ENCODE measurements at regions not wholly inside any gene's neighbourhood (a gene's known extent, or its start where the extent isn't known, plus 50 kb on each side); places are given as distances from the start of the nearest gene placed in this dataset.
"Not testable (repeated sequence)": the region's sequence is repeated elsewhere in the genome, so short reads cannot be mapped to it uniquely, and the experiment has no call there.

DNA sequence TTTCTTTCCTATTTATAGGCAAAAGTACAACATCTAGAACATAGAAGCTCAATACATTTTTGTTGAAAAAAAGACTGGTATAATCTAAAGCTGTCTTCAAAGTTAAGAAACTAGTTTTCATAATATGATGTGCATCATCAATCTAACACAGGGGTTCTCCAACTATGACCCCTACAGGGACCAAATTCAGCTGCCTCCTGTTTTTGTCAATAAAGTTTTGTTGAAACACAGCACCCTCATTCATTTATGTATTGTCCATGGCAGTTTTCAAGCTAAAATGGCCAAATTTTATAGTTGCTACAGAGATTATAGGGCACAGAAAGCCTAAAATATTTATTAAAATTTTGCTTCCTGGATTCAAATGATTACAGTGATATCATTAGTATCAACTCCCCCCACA is 452.9 kb downstream of the CCER1 start:
- DNase-seq (ENCODE audit: low read depth), result no peak

DNA sequence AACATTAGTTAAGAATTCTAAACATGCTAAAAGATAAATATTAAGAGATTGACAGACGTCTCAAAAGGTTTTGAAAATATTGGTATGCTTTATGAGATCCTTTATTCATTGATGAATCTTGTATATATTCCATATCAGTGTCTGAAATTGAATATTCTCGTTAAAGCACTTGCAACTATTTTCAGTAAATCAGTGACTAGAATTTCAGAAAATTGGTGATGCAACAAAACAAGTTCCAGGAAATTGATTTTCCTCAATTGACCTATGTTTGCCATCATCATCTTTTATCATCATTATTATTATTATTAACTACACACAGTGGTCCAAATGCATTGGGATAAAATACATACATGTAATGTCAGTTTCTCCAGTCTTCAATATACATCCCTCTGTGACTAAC is 453.6 kb downstream of the CCER1 start:
- no peak for DNase-seq (ENCODE audit: low read depth)

DNA sequence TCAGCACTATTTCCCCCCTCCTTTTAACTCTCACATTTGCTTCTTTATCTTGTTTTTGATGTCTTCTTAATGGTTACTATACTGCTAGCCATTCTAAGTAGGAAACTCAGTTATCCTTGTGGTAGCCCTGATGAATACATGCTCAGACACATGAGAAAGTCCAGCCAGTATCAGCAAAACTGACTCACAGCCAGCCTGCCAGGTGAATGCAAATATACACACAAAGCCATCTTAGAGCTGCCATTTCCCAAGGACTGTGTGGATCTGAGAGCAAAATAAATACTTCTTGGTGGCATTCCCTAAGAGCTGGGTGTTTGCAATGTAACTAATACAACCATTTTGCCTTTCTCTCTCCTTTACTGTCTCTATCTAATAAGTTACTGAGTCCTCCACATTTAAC is 455.2 kb downstream of the CCER1 start:
- DNase-seq (ENCODE audit: low read depth), result no peak

DNA sequence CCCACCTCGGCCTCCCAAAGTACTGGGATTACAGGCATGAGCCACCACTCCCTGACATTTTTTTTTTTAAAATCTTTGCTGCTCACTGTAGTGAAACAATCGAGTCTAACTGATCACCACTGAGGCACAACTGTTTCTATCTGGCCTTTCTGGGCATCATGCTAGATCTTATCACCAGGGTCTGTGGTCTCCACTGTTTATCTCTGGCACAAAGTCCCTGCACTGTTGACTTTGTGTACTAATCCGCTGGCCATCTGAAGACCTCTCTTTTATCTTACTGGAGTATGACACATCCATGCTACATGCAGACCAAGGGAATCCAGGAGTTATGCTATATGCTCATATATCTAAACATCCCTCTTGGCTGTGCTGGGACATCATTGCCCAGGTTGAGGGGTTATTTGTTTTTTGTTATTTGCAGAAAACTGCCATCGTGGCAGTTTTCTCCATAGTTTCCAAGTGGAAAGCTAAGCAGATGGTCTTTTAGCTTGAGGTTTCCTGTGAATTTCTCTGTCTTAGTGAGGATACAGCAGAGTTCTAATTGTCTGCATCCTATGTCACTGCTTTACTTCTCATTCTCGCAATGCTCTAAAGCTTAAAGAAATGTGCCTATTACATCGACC is 456.9 kb downstream of the CCER1 start:
- DNase-seq (ENCODE audit: low read depth), result no peak

DNA sequence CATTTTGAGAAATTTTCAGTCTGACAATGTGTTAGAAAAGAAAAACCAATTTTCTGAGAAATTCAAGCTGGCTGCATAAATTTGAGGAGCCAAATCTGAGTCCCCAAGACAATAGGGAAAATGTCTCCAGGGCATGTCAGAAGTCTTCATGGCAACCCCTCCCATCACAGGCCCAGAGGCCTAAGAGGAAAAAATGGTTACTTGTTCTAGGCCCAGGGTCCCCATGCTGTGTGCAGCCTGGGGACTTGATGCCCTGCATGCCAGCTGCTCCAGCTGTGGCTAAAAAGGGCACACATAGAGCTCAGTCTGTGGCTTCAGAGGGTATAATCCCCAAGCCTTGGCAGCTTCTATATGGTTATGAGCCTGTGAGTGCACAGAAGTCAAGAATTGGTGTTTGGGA is 464.6 kb downstream of the CCER1 start:
- no peak for DNase-seq (ENCODE audit: low read depth)

DNA sequence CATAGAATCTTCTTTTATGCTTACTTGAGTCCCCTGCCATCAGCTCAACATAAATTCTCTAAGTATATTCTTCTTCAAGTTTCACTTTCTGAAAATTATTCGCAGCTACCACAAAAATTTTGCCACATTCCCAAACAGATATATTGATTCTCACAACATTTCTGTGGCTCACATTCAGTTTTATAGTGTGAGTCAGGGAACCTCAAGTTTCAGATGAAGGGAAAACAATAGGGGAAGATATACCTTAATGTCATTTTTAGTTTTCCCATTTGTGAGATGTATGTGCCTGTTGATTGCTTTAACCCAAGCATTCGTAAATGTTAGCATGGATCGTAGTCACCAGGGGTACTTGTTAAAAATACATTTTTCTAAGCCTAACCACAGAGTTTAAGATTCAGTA is 465.8 kb downstream of the CCER1 start:
- no peak for DNase-seq (ENCODE audit: low read depth)

DNA sequence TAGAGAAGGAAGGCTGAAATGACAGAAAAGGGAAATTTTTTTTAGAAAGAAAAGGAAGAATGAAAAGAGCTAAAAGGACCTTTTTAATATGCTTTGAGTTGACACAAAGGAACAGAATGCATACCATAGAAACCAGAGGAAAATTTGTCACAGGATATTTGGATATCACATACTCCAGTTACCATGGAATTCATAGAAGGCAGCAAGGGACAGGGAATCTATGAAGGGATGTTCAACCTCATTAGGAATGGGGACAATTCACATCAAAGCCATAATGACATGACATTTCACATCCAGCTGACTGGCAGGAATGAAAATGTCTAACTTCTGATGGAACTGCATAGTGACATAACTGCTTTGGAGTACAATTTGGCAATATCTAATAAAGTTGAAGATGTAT is 469.4 kb downstream of the CCER1 start:
- DNase-seq (ENCODE audit: low read depth), result no peak

DNA sequence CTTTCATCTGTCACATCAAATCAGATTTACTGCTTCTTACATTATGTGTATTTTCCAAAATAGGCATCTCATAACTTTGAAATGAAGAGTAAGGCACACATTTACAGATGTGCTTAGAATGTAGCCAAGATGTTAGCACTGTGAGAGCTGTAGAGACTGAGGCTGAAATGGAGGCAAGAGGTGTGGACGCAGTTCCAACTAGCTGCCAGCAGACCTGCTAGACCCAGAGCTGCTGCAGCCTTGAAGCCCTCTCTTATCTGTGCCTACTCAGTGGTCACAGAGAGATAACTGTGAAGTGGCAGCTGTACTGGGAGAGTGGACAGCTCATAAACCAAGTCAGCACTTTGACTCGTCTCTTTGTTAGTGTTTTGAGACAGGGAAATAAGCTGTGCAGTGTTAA is 470.9 kb downstream of the CCER1 start:
- DNase-seq (ENCODE audit: low read depth), result no peak

DNA sequence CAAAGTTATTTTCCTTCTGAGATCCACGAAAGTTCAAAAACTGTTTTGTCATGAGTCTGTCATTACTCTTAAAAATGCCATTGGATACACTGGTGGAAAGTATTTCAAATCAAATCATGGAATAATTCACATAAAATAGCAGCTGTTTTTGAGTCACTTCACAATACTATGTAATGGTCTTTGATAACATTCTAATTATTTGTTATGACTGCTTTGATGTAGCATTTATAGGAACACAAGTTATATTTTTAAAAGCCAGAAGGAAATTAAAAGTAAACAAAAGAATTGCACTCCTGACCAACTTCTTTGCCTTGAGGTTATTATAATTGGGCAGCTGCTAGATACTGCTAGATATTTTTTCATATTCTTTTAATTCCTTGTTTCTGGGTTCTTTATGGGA is 473.2 kb downstream of the CCER1 start:
- no peak for DNase-seq (ENCODE audit: low read depth)

DNA sequence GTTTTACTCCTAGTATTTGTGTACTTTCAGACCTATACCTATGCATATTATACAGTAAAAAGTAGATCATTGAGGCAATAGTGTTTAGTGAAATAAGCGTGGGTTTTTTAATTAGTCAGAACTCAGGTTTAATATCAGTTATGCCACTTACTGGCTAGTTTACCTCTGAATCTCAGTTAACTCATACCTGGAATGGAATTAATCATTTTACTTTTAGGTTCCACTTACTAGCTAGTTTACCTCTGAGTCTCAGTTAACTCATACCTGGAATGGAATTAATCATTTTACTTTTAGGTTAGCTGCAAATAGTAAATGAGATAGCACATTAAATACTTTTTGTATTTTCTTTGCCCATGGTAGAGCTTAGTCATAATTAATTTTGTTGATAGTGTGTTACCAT is 475.7 kb downstream of the CCER1 start:
- DNase-seq (ENCODE audit: low read depth), result no peak

DNA sequence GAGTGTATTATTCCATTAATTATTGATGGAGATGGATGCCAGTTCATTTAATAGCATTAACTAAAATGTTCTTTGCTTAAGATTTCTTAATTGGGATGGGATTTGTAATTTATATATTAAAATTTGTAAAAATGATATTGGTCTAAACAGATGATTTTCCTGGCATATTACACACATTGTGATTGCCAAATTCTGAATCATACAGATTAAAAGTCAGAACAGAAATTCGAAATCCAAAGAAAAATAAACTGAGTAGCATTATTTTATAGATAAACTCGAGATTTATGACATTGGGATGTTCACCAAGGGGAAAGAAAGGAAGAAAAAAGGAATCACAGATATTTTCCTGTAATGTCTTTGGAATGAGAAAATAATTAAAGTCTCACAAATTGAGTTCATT is 481.1 kb downstream of the CCER1 start:
- no peak for DNase-seq (ENCODE audit: low read depth)

DNA sequence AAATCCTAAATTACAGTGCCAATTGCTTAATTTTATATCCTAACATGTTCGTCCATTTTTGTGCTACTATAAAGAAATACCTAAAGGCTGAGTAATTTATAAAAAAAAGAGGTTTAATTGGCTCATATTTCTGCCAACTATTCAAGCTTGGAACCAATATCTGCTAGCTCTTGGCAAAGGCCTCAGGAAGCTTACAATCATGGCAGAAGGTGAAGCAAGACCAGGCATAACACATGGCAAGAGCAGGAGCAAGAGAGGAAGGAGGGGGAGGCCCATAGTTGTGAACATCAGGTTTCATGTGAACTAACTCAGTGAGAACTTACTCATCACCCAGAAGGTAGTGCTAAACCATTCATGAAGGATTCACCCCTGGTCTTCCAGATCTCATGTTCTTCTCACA is 494.3 kb downstream of the CCER1 start:
- no peak for DNase-seq (ENCODE audit: low read depth)

DNA sequence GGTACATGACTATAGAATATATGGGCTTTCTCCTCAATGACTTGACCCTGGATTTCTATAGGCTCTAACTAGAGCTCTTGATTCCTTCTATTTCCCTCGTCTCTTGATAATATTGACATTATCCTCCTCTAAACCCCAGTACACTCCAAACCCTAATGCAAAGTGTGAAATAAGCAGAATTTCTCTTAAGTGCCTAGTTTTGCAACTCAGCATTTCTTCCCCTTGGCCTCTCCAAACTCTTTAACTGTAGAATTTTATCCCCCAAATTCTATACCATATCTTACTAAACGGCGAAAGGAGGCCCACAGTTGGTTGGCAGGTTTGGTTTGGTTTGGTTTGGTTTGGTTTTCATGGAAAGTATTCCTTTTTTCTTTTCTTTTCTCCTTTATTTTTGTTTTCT is 498.7 kb downstream of the CCER1 start:
- DNase-seq (ENCODE audit: low read depth), result no peak

DNA sequence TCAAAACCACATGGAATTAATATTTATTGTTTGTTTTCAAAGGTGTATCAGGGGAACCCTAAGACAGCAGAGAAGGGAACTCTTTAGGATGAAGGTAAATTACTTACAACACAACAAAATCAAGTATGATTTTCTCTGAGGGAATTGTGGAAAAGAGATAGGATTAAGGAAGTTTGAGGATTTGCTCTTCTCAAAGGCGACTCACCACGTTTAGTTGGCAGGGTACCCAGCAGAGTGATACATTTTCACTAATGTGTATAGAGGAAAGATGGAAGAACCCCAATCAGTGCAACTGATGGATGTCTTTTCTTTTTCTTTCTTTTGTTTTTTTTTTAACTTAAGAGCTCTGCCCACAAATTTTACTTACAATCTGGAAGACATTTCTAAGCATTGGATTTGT is 499.2 kb downstream of the CCER1 start:
- DNase-seq (ENCODE audit: low read depth), result no peak

DNA sequence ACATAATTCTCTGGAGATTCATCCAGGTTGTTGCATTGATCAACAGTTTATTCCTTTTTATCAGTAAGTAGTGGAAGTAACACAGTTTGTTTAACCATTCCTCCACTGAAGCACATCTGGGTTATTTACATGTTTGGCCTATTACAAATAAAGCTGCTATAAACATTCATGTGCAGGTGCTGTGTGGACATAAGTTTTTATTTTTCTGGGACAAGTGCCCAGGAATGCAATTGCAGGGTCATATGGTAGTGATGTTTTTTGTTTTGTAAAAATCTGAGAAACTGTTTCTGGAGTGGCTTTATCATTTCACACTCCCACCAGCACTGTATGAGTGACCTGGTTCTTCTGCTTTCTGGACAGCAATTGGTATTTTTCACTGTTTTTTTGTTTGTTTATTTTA is 505.4 kb downstream of the CCER1 start:
- DNase-seq (ENCODE audit: low read depth), result no peak

DNA sequence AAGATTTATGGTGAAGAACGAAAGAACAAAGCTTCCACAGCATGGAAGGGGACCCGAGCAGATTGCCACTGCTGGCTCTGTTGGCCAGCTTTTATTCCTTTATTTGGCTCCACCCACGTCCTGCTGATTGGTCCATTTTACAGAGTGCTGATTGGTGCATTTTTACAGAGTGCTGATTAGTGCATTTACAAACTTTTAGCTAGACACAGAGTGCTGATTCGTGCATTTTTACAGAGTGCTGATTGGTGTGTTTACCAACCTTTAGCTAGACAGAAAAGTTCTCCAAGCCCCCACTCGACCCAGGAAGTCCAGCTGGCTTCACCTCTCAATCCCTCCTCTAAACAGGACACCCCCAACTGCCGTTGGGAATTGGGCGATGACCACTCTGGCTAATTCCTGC is 511.5 kb downstream of the CCER1 start:
- DNase-seq (ENCODE audit: low read depth), result not testable (repeated sequence)

DNA sequence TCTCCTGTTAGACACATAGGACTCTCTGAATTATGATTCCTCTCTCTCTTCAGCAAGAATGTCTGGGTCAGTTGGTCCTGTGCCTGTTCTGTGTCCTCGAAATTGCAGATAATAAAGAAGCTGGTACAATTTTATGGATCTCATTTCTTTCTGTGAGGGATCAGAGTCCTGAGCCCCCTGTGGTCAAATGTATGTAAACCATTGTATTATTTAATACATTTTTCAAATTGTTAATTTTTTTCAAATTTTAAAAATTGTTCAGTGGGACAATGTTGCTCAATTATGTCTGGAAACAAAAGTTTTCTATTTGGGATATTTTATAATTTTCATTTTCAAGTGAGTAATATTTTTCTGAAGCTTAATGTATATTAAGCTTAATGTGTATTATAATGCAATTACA is 513.5 kb downstream of the CCER1 start:
- no peak for DNase-seq (ENCODE audit: low read depth)

DNA sequence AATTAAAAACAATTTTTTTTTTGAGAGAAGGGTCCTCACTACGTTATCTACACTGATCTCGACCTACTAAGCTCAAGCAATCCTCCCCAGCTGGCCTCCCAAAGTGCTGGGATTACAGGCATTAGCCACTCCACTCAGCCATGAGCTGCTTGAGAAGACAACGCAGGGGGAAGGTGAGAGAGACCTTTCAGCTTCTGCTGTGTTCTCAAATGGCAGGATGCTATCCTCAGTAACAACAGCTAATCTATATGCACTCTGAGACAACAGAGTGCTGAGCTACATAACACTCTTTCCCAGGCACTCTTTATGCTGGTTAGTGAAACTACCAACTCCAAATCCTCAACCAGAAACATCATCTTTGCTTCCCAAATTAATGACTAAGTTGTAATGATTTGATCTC is 526.1 kb downstream of the CCER1 start:
- DNase-seq (ENCODE audit: low read depth), result no peak

DNA sequence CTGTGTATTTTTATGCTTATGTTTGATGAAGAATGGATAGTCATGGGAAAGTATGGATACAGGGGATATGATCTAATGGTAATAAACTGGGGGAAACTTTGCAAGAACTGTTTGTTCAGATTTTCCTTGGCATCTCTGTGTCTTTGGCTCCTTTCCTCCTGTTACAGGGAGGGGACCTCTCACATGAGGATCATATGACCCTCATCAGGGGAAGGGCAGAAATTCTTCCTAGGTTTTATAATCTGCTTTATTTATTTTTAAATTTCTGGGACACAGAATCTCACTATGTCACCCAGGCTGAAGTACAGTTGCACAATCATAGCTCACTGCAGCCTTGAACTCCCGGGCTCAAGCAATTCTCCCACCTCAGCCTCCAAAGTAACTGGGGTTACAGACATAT is 526.5 kb downstream of the CCER1 start:
- DNase-seq (ENCODE audit: low read depth), result no peak

DNA sequence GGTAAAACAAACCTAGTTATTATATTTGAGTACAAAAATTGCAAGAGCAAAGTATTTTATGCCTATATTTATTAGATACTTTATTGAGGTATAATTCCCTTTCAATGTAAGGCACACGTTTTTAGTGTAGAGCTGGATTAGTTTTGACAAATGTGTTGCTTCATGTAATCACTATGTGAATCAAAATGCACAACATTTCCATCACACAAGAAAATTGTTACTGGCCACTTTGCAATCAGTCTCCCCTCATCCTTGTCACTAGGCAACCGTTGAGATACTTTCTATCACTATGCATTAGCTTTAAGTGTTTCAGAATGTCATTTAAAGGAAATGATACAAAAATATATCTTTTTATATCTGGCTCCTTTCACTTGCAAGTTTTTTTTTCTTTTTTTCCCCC is 531.0 kb downstream of the CCER1 start:
- DNase-seq (ENCODE audit: low read depth), result no peak

DNA sequence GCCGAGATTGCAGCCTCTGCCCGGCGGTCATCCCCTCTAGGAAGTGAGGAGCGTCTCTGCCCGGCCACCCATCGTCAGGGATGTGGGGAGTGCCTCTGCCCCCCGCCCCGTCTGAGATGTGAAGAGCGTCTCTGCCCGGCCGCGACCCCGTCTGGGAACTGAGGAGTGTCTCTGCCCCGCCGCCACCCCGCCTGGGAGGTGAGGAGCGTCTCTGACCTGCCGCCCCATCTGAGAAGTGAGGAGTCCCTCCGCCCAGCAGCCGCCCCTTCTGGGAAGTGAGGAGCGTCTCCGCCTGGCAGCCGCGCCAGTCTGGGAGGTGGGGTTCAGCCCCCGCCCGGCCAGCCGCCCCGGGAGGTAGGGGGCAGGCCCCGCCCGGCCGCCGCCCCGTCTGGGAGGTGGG is 544.0 kb downstream of the CCER1 start:
- no peak for DNase-seq (ENCODE audit: low read depth)

DNA sequence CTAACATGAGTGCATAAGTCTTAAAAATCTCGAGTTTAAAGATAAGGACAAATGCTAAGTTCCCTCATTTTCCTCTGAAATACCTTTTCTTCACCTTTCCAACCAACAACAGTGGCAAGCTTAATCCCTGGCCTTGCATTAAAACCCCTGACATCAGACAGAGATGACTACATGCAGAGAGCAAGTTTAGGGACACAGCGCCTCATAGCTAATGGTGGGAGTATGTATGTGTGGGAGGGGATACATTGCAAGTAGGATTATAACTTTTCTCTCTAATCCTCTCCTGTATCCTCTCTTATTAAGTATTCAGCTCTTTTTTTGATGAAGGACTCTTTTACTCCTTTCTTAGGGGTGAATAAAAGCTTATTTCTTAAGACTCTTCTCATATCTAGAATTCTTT is 547.1 kb downstream of the CCER1 start:
- no peak for DNase-seq (ENCODE audit: low read depth)

DNA sequence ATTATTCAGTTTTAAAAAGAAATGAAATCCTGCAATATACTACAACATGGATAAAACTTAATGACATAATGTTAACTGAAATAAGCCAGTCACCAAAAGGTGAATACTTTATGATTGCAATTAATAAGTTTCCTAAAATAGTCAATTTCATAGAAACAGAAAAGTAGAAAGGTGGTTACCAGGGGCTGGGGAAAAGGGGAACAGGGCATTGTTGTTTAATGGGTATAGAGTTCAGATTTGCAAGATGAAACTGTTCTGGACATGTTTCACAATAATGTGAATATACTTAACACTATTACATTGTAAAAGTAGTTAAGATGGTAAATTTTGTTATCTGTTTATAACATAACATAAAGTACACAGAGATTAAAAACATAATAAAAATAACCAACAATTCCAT is 550.9 kb downstream of the CCER1 start:
- no peak for DNase-seq (ENCODE audit: low read depth)

DNA sequence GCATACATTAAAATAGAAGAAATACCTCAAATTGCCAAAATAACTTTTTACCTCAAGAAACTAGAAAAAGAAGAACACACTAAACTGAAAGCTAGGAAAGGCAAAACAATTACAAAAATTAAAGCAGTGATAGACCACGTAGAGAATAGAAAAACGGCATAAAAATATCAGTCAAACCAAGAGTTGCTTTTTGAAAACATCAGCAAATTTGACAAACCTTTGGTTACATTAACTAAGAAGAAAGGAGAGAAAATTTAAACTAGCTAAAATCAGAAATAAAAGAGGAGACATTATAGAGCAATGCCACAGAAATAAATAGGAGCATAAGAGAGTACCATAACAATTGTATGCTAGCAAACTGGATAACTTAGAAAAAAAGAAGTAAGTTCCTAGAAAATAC is 553.8 kb downstream of the CCER1 start:
- no peak for DNase-seq (ENCODE audit: low read depth)

DNA sequence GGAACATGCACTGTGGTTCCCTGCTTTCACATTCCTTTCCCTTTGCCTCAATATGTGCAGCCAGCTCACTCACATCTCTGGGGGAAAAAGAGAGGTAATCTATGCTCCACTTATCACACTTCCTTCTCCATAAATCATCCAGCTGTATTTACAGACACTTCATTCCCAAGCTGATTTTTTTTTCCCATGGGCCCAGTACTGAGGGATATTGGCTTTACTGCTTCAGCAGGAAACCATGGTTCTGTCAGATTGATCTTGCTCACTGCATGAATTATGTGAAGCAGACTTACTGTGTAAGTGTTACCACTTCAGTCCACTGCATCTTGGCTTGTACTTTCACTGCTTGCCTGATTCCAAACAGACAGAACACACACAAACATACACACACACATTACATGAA is 555.6 kb downstream of the CCER1 start:
- no peak for DNase-seq (ENCODE audit: low read depth)
